WTC11 (cell line): ENCODE measurements at regions not wholly inside any gene's neighbourhood (a gene's known extent, or its start where the extent isn't known, plus 50 kb on each side); places are given as distances from the start of the nearest gene placed in this dataset.

Experiments
- ATAC-seq: fragments of 200-7000 bp; cut with Tn5 transposase; 2 replicates; pipeline ENCODE4 v1.10.0; 2021; ENCODE audit warnings: mild to moderate bottlenecking, moderate library complexity
- CTCF ChIA-PET: fragments of 300-600 bp; sonication (Branson Sonifier 250); formaldehyde crosslinking; loops from one replicate; lab custom pipeline; 2021; ENCODE audit warnings: antibody characterized with exemption; lab: Charles Lee
- POLR2A ChIA-PET: fragments of 350-600 bp; sonication (Branson Sonifier 250); formaldehyde crosslinking; loops from one replicate; lab custom pipeline; 2021; ENCODE audit warnings: antibody characterized with exemption; lab: Charles Lee
- DNase-seq: peaks from one replicate; pipeline ENCODE4 v3.0.0; 2021; ENCODE audit warnings: low spot score
- H3K27ac Mint-ChIP-seq: 2 replicates; pipeline ENCODE4 v1.8.0; 2021; ENCODE audit warnings: mixed read lengths
- H3K27me3 Mint-ChIP-seq: 2 replicates; pipeline ENCODE4 v1.8.0; 2021; ENCODE audit warnings: low read depth, mild to moderate bottlenecking, moderate library complexity, mixed read lengths
- H3K36me3 Mint-ChIP-seq: 2 replicates; pipeline ENCODE4 v1.8.0; 2021; ENCODE audit warnings: mixed read lengths
- H3K4me1 Mint-ChIP-seq: 2 replicates; pipeline ENCODE4 v1.8.0; 2022; ENCODE audit warnings: mixed read lengths
- H3K4me3 Mint-ChIP-seq: 2 replicates; pipeline ENCODE4 v1.8.0; 2021; ENCODE audit warnings: mild to moderate bottlenecking, moderate library complexity, mixed read lengths
- H3K9me3 Mint-ChIP-seq: 2 replicates; pipeline ENCODE4 v1.8.0; 2021; ENCODE audit warnings: mixed read lengths
- FOXK1 ChIP-seq: sonication (generic); formaldehyde crosslinking; IDR thresholded peaks from 2 replicates; pipeline ENCODE4 v1.8.0; 2022; ENCODE audit warnings: mild to moderate bottlenecking, moderate library complexity, missing genetic modification reagents
- GABPB1 ChIP-seq: sonication (generic); formaldehyde crosslinking; IDR thresholded peaks from 2 replicates; pipeline ENCODE4 v1.8.1; 2023; ENCODE audit warnings: mild to moderate bottlenecking, missing genetic modification reagents
- MYBL2 ChIP-seq: sonication (generic); formaldehyde crosslinking; IDR thresholded peaks from 2 replicates; pipeline ENCODE4 v1.8.1; 2023; ENCODE audit warnings: mild to moderate bottlenecking, moderate library complexity, missing genetic modification reagents
- NFE2L1 ChIP-seq: sonication (generic); formaldehyde crosslinking; IDR thresholded peaks from 2 replicates; pipeline ENCODE4 v1.8.1; 2023; ENCODE audit warnings: missing genetic modification reagents
- NR2C2 ChIP-seq: sonication (generic); formaldehyde crosslinking; IDR thresholded peaks from 2 replicates; pipeline ENCODE4 v1.8.0; 2022; ENCODE audit warnings: mild to moderate bottlenecking, missing genetic modification reagents
- SOX15 ChIP-seq: fragments of 250-450 bp; sonication (Bioruptor Pico); IDR thresholded peaks from 2 replicates; pipeline ENCODE4 v1.9.0; 2021; ENCODE audit warnings: mild to moderate bottlenecking
- SP1 ChIP-seq: sonication (generic); formaldehyde crosslinking; conservative IDR thresholded peaks from 2 replicates; pipeline ENCODE4 v1.8.1; 2022; ENCODE audit warnings: missing genetic modification reagents
- TCF7 ChIP-seq: sonication (generic); formaldehyde crosslinking; IDR thresholded peaks from 2 replicates; pipeline ENCODE4 v1.8.0; 2022; ENCODE audit warnings: mild to moderate bottlenecking, low read depth, missing genetic modification reagents, moderate library complexity
- TEAD1 ChIP-seq: sonication (generic); formaldehyde crosslinking; IDR thresholded peaks from 2 replicates; pipeline ENCODE4 v1.8.0; 2022; ENCODE audit warnings: mild to moderate bottlenecking, missing genetic modification reagents
- ZNF219 ChIP-seq: sonication (generic); formaldehyde crosslinking; IDR thresholded peaks from 2 replicates; pipeline ENCODE4 v1.8.0; 2023; ENCODE audit warnings: missing genetic modification reagents, mild to moderate bottlenecking, borderline replicate concordance
- ZNF396 ChIP-seq: fragments of 250-450 bp; sonication (Bioruptor Pico); IDR thresholded peaks from 2 replicates; pipeline ENCODE4 v1.8.0; 2021; ENCODE audit warnings: mild to moderate bottlenecking, moderate library complexity, borderline replicate concordance
- ZNF671 ChIP-seq: fragments of 250-450 bp; sonication (Bioruptor Pico); IDR thresholded peaks from 2 replicates; pipeline ENCODE4 v1.8.0; 2021; ENCODE audit warnings: mild to moderate bottlenecking
- TF ChIP-seq, protein P1 (sequence below): sonication (generic); formaldehyde crosslinking; IDR thresholded peaks from 2 replicates; pipeline ENCODE4 v1.8.1; 2023; ENCODE audit warnings: mild to moderate bottlenecking, moderate library complexity, missing genetic modification reagents
- TF ChIP-seq, protein P2 (sequence below): sonication (generic); formaldehyde crosslinking; IDR thresholded peaks from 2 replicates; pipeline ENCODE4 v1.8.1; 2023; ENCODE audit warnings: mild to moderate bottlenecking, missing genetic modification reagents
- TF ChIP-seq, protein P3 (sequence below): sonication (generic); formaldehyde crosslinking; IDR thresholded peaks from 2 replicates; pipeline ENCODE4 v1.8.1; 2023; ENCODE audit warnings: mild to moderate bottlenecking, missing genetic modification reagents, borderline replicate concordance
- TF ChIP-seq, protein P4 (sequence below): sonication (generic); formaldehyde crosslinking; conservative IDR thresholded peaks from 2 replicates; pipeline ENCODE4 v1.8.1; 2022; ENCODE audit warnings: mild to moderate bottlenecking, missing genetic modification reagents
- TF ChIP-seq, protein P5 (sequence below): sonication (generic); formaldehyde crosslinking; IDR thresholded peaks from 2 replicates; pipeline ENCODE4 v1.8.1; 2022; ENCODE audit warnings: missing genetic modification reagents, borderline replicate concordance
- TF ChIP-seq, protein P6 (sequence below): sonication (generic); formaldehyde crosslinking; IDR thresholded peaks from 2 replicates; pipeline ENCODE4 v1.8.0; 2022; ENCODE audit warnings: missing genetic modification reagents
- TF ChIP-seq, protein P7 (sequence below): sonication (generic); formaldehyde crosslinking; IDR thresholded peaks from 2 replicates; pipeline ENCODE4 v1.8.1; 2023; ENCODE audit warnings: mild to moderate bottlenecking, missing genetic modification reagents

DNA sequence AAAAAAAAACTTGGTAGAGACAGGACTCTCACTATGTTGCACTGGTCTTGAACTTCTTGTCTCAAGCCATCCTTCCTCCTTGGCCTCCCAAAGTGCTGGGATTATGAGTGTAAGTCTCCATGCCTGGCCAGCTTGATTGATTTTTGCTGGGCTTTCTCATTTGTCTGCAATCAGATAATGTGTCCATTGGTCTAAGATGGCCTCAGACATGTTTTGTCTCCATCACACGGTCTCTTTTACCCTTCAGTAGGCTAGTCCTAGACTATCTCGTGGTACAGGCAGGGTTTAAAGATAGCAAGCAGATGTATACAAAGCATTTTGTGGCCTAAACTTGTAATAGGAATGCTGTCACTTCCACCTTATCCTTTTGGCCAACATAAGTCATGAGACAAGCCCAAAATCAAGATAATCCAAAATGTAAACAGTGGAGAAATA, 289.1 kb downstream of the TFAP2B start:
- no peaks in the 10 kb centered on the region for H3K4me1 Mint-ChIP-seq
- no peak overlapping the region for H3K4me3 Mint-ChIP-seq
- H3K27me3 Mint-ChIP-seq: no peaks in the 10 kb centered on the region
- peaks cover 10% of the 10 kb centered on the region; the same call in 1 of the 2 replicates for H3K9me3 Mint-ChIP-seq
- DNase-seq (no peak), ATAC-seq (no peak)
- TF ChIP-seq ZNF671 (CRISPR knock-in tag): no peak
- no peak for TF ChIP-seq FOXK1 (CRISPR knock-in tag)
- TF ChIP-seq TCF7: no peak
- TF ChIP-seq SP1 (CRISPR knock-in tag): no peak
- TF ChIP-seq, protein P1, sequence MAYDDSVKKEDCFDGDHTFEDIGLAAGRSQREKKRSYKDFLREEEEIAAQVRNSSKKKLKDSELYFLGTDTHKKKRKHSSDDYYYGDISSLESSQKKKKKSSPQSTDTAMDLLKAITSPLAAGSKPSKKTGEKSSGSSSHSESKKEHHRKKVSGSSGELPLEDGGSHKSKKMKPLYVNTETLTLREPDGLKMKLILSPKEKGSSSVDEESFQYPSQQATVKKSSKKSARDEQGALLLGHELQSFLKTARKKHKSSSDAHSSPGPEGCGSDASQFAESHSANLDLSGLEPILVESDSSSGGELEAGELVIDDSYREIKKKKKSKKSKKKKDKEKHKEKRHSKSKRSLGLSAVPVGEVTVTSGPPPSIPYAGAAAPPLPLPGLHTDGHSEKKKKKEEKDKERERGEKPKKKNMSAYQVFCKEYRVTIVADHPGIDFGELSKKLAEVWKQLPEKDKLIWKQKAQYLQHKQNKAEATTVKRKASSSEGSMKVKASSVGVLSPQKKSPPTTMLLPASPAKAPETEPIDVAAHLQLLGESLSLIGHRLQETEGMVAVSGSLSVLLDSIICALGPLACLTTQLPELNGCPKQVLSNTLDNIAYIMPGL (CRISPR knock-in tag): no peak
- TF ChIP-seq, protein P2, sequence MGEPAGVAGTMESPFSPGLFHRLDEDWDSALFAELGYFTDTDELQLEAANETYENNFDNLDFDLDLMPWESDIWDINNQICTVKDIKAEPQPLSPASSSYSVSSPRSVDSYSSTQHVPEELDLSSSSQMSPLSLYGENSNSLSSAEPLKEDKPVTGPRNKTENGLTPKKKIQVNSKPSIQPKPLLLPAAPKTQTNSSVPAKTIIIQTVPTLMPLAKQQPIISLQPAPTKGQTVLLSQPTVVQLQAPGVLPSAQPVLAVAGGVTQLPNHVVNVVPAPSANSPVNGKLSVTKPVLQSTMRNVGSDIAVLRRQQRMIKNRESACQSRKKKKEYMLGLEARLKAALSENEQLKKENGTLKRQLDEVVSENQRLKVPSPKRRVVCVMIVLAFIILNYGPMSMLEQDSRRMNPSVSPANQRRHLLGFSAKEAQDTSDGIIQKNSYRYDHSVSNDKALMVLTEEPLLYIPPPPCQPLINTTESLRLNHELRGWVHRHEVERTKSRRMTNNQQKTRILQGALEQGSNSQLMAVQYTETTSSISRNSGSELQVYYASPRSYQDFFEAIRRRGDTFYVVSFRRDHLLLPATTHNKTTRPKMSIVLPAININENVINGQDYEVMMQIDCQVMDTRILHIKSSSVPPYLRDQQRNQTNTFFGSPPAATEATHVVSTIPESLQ (CRISPR knock-in tag): no peak
- TF ChIP-seq SOX15: no peak
- TF ChIP-seq ZNF396 (CRISPR knock-in tag): no peak
- no peak for TF ChIP-seq NFE2L1 (CRISPR knock-in tag)
- TF ChIP-seq, protein P3, sequence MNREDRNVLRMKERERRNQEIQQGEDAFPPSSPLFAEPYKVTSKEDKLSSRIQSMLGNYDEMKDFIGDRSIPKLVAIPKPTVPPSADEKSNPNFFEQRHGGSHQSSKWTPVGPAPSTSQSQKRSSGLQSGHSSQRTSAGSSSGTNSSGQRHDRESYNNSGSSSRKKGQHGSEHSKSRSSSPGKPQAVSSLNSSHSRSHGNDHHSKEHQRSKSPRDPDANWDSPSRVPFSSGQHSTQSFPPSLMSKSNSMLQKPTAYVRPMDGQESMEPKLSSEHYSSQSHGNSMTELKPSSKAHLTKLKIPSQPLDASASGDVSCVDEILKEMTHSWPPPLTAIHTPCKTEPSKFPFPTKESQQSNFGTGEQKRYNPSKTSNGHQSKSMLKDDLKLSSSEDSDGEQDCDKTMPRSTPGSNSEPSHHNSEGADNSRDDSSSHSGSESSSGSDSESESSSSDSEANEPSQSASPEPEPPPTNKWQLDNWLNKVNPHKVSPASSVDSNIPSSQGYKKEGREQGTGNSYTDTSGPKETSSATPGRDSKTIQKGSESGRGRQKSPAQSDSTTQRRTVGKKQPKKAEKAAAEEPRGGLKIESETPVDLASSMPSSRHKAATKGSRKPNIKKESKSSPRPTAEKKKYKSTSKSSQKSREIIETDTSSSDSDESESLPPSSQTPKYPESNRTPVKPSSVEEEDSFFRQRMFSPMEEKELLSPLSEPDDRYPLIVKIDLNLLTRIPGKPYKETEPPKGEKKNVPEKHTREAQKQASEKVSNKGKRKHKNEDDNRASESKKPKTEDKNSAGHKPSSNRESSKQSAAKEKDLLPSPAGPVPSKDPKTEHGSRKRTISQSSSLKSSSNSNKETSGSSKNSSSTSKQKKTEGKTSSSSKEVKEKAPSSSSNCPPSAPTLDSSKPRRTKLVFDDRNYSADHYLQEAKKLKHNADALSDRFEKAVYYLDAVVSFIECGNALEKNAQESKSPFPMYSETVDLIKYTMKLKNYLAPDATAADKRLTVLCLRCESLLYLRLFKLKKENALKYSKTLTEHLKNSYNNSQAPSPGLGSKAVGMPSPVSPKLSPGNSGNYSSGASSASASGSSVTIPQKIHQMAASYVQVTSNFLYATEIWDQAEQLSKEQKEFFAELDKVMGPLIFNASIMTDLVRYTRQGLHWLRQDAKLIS: no peak
- TF ChIP-seq, protein P4, sequence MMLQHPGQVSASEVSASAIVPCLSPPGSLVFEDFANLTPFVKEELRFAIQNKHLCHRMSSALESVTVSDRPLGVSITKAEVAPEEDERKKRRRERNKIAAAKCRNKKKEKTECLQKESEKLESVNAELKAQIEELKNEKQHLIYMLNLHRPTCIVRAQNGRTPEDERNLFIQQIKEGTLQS (CRISPR knock-in tag): no peak
- TF ChIP-seq ZNF219: no peak
- TF ChIP-seq MYBL2 (CRISPR knock-in tag): no peak
- no peak for TF ChIP-seq GABPB1 (CRISPR knock-in tag)
- no peak for TF ChIP-seq NR2C2 (CRISPR knock-in tag)
- TF ChIP-seq, protein P5, sequence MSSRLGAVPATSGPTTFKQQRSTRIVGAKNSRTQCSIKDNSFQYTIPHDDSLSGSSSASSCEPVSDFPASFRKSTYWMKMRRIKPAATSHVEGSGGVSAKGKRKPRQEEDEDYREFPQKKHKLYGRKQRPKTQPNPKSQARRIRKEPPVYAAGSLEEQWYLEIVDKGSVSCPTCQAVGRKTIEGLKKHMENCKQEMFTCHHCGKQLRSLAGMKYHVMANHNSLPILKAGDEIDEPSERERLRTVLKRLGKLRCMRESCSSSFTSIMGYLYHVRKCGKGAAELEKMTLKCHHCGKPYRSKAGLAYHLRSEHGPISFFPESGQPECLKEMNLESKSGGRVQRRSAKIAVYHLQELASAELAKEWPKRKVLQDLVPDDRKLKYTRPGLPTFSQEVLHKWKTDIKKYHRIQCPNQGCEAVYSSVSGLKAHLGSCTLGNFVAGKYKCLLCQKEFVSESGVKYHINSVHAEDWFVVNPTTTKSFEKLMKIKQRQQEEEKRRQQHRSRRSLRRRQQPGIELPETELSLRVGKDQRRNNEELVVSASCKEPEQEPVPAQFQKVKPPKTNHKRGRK (CRISPR knock-in tag): no peak
- TF ChIP-seq, protein P6, sequence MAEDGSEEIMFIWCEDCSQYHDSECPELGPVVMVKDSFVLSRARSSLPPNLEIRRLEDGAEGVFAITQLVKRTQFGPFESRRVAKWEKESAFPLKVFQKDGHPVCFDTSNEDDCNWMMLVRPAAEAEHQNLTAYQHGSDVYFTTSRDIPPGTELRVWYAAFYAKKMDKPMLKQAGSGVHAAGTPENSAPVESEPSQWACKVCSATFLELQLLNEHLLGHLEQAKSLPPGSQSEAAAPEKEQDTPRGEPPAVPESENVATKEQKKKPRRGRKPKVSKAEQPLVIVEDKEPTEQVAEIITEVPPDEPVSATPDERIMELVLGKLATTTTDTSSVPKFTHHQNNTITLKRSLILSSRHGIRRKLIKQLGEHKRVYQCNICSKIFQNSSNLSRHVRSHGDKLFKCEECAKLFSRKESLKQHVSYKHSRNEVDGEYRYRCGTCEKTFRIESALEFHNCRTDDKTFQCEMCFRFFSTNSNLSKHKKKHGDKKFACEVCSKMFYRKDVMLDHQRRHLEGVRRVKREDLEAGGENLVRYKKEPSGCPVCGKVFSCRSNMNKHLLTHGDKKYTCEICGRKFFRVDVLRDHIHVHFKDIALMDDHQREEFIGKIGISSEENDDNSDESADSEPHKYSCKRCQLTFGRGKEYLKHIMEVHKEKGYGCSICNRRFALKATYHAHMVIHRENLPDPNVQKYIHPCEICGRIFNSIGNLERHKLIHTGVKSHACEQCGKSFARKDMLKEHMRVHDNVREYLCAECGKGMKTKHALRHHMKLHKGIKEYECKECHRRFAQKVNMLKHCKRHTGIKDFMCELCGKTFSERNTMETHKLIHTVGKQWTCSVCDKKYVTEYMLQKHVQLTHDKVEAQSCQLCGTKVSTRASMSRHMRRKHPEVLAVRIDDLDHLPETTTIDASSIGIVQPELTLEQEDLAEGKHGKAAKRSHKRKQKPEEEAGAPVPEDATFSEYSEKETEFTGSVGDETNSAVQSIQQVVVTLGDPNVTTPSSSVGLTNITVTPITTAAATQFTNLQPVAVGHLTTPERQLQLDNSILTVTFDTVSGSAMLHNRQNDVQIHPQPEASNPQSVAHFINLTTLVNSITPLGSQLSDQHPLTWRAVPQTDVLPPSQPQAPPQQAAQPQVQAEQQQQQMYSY (CRISPR knock-in tag): no peak
- TF ChIP-seq TEAD1 (CRISPR knock-in tag): no peak
- TF ChIP-seq, protein P7, sequence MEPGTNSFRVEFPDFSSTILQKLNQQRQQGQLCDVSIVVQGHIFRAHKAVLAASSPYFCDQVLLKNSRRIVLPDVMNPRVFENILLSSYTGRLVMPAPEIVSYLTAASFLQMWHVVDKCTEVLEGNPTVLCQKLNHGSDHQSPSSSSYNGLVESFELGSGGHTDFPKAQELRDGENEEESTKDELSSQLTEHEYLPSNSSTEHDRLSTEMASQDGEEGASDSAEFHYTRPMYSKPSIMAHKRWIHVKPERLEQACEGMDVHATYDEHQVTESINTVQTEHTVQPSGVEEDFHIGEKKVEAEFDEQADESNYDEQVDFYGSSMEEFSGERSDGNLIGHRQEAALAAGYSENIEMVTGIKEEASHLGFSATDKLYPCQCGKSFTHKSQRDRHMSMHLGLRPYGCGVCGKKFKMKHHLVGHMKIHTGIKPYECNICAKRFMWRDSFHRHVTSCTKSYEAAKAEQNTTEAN (CRISPR knock-in tag): no peak
- ChIA-PET POLR2A (no interaction called here), CTCF (no interaction called here)
- no peak overlapping the region for H3K27ac Mint-ChIP-seq
- H3K36me3 Mint-ChIP-seq: no peaks in the 10 kb centered on the region
